NCI-H1930 (cell line): ENCODE measurements at regions not wholly inside any gene's neighbourhood (a gene's known extent, or its start where the extent isn't known, plus 50 kb on each side); places are given as distances from the start of the nearest gene placed in this dataset.

ENCODE experiments used
- DNase-seq, 2 experiments: peaks; one replicate each; lab custom pipeline; 2025; lab: John Stamatoyannopoulos, UW

DNA sequence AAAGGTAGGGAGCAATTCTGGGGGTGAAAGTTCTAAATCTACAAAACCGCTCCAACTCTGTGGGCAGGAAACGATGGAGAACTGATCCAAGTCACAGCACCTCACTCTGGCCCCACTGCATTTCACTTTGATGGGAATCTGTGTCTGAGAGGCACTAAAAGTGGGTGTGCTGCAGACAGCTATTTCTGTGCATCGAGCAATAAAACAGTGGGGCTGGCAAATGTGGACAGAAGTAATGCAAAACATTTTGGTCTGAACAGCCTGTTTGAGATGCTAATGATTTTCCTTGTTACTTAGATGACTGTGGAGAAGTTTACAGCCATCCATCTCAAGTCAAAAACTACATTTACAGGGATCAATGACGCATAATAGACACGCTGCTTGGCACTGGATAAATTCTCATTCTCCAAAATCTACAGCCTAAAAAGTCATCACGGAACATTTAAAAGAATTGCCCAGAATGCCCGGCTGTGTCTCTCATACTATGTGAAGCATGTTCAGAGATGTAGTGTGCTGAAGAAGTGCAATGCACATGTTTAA lies 1671.6 kb upstream of the TENM3 start:
- no peak for DNase-seq

DNA sequence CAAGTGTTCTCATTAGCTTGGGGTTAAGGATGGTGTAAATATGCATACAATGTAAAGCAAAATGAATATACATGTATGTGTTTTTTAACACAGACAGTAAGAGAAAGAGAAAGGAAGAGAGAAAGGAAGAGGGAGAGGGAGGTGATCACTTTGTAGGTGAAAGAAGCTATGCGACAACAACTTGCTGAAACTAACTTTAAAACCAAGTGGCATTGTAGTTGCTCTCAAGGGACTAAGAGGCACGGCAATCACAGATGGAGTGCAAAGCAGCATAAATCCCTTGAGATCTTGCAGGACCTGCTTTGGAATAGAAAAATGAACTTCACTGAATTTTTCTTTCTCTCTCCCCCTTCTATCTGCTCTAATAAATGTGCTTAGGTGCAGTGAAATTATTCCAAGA lies 1665.0 kb upstream of the TENM3 start:
- DNase-seq = no peak

GRCh38 chr4:180581061-180581460 lies 1662.1 kb upstream of the TENM3 start:
- peak in 1 of 2 experiments; percentile 40 for DNase-seq

- DNase-seq = no peak
Observed at GRCh38 chr4:180587379-180587778, 1655.8 kb upstream of the TENM3 start.

DNA sequence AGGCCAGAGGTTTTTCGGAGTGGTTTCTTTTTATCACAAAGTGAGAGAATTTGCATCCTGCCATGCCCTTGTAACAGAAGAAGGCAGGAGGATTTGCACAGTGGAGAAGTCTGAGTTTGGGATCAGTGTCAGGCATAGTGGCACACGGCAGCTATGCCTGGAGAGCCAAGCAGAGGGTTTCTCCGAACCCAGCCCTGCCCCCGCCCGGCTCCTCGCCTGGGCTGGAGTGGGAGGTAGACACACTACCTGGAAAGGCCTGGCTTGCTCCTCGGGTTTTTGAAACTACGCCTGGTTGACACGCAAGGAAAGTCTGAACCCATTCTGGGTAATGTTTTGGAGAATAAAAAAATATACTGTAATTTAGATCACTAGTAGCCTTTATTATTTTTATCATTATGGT lies 1653.6 kb upstream of the TENM3 start:
- no peak for DNase-seq

DNA sequence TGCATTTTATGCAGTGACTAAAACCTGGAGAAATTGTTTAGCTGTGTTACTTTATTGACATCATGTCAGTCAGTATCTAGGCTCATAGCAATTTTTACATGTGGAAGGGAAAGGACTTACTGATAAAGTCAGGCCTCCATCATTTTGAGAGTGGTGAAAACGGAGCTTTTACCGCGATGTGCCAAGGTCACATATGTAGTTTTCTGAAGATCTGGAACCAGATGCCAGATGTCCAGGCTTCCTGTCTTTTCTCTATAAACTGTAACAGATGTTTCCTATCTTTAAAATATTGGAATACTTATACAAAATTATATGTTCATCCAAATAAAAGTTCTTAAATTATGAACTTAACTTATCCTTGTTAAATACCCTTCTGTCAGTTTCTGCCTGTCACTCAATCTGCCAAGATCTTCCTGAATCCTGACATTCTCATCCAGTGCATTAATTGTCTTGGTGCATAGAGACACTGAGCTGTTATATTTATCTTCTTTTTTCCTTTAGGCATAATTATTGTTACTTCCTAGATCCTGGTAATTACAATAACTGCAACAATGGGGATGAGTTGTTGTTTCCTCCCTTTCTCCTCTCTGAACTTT lies 1646.2 kb upstream of the TENM3 start:
- no peak for DNase-seq

DNA sequence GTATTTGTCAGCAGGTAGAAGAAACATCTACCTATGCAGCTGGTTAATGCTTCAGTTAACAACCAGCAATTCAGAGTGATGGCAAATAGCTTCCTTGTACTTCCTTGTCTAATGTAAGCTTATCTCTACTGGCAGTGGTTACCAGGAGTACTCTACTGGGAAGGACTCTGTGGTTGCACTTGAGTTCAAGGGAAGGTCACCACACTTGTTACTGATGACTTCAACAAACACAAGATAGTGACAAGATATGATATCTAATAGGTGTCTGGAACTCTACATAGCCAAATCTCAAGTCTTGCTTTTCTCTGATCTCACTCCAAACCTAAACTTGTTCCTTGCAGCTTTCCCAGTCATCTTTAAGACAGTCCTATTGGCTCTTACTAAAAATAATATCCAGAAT lies 1644.9 kb upstream of the TENM3 start:
- no peak for DNase-seq

DNA sequence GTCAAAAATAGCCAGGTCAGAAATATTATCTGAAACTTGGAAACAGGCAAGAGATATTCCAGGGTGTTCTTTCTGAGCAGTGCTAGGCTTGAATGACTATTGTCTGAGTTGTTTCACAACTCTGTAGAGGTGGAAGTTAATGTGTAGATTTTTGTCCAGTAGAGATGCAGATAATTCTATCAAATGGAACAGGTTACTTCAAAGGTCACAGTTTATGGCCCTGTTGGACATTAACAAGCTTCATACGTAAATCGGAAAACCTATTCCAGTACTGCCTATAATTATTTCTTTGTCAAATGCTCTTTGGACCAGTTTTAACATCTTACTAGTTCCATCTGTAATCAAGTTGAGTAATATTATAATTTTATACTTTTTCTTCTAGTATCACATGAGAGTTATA lies 1639.4 kb upstream of the TENM3 start:
- DNase-seq = no peak

DNA sequence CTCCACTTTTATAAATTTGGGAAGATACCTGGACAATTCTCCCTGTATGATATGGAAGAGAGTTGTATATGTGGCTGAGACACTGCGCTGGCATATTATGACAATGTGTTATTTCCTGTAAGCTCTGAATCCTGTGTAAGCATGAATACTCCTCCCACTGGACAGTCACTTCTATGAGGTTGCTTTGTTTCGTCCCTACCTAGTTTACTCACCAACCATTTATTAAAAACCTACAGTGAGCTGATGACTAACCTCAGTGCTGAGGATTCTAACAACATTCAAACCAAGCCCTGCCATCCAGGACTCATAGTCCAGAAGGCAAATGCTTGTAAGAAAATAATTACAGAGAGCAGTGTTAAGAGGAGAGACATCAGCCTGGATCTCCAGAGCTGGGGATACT lies 1632.9 kb upstream of the TENM3 start:
- no peak for DNase-seq

DNA sequence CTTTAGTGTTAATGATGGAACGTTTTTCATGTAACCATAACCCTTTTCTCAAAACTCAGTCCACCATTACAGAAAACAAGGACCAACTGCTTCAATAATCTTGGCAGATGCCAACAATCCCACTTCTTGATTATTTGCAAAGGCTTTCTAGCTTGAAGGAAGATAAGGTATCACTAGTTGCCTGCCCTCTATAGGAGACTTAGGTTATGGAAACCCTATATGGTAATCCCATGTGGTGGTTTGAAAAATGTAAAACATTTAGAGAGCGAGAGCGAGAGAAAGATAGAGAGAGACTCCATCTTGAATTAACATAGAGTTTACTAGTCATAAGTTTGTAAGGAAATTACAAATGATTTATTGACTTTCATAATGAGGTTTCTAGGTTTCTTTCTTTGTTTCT lies 1627.5 kb upstream of the TENM3 start:
- no peak for DNase-seq

- DNase-seq = no peak
Observed at GRCh38 chr4:180617196-180617595, 1626.0 kb upstream of the TENM3 start.

DNA sequence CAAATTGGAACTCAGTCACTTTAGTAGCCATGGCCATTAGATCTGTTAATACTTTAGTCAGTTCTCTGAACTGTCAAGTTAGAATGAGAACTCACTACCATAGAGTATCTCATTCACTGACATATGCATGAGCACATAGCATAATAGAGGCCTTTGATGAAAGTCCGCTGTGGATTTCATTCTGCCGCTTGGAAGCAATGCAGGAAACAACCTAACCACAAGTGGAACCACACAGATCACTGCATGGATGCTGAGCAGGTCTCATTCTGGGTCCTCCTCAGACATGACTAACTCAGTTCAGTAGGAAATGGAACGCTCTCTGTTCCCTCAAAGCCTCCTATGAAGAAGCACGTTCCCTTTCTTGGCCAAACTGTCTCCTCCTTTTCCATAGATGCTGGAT lies 1624.8 kb upstream of the TENM3 start:
- no peak for DNase-seq

- DNase-seq = no peak
Observed at GRCh38 chr4:180619440-180619839, 1623.8 kb upstream of the TENM3 start.

DNA sequence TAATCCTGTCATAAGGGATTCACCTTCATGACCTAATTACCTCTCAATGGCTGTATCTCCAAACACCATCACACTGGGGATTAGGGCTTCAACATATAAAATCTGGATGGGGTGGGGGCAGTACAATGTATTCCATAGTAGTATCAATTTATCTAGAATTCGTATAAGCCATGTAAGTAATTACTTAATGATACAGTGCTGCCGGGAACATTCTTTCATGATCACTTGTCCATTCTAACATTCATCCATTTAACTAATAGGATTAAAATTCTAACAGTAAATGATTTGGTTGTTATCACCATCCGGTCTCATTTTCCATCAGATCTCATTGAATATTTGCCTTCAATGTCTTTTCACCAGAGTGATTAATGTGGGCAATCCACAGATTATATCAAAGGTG lies 1620.9 kb upstream of the TENM3 start:
- DNase-seq = no peak

GRCh38 chr4:180625653-180626052 lies 1617.5 kb upstream of the TENM3 start:
- no peak for DNase-seq

DNA sequence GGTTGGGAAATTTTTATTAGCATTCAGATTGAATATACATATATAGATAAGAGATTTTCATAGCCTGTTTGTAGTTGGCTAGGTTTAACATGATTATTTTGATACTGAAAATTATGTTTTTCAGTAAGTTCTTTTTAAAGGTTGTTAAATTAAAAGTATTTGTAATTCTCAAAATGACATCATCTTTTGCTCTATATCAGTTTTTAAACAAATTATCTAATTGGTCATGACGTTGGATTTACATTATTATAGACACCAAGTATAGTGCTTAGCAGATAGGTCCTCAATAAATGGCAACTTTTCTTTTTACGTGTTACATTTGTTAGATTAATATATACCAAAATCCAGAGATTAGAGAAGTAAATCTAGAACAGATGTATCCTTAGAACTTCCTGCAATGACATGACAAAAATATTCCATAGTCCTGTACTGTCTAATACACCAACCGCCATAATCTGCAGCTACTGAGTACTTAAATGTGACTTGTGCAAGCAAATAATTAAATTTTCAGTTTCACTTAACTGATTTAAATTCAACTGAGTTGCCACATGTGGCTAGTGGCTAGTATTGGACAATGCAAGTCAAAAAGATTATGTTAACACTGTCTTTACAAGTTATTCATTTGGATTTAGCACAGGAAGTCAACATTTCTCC lies 1613.1 kb upstream of the TENM3 start:
- no peak for DNase-seq

DNA sequence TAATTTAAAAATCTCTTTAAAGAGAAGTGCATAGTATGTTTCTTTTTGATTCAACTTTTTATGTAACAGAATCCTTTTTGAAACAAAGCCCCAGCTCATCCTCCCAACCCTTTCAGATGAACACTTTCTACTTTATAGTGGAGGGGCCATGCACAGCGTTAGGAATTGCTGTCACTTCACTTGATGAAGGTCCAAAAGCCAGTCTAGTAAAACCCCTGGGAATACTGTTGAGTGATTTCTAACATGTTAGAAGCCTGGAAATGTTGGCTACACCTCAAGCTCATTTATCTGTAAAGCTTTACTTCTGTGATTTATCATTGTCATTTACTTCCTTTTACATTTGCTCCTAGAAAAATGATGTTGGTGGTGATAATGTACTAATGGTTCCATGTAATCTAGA lies 1608.9 kb upstream of the TENM3 start:
- DNase-seq = no peak

DNA sequence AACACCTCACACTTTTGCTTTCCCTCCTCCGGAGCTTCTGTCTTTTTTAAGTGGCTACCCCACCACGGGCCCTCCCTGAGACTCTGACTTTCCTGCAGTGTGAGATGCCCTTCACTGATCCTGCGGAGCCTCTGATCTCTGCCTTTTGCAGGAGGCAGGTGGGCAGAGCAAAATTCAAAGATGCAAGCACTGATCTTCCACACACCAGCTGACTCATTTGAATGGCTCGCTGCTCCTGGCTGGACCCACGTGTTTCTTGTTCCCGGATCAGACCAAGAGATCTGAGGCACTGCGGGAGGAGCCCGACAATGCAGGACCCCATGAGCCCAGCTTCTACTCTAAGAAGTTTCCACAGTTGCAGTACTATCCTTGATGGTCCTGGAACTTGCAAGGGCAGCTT lies 1607.9 kb upstream of the TENM3 start:
- no peak for DNase-seq

GRCh38 chr4:180636696-180637404 lies 1606.4 kb upstream of the TENM3 start:
- no peak for DNase-seq

GRCh38 chr4:180637616-180638015 lies 1605.6 kb upstream of the TENM3 start:
- DNase-seq = no peak

DNA sequence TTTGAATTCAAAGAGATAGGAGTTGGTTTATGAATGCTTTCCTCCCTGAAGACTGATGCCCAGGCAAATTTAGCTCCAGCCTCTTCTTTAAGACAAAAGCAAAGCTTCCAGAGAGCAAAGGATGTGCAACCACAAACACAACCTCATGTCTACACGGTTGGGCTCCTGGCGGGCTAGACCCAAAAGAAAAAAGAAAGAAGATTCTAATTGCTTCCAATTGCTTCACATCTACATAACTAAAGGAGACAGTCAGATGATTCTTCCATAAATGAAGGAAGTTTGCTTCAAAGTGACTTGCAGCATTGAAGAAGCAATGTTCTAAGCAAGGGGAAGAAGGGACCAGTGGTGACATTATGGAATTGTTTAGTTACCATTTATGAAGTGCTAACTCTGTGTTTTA lies 1603.0 kb upstream of the TENM3 start:
- no peak for DNase-seq

DNA sequence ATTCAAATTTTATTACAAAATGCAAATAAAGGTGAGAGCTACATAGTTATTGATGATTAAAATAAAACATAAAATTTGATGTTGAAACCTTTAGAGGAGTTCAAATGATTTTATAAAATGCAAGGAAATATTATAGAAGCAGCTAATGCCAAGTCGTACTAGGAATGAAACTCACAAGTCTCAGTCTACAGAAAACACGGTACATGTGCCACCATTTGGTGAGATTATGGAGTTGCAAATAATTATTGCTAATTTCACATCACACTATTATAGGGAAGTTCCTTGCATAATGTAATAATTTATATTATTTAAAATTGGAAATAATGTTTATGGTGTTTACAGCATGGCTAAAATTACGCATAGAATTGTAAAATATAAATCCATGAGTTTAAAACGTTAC lies 1601.7 kb upstream of the TENM3 start:
- no peak for DNase-seq

- DNase-seq = no peak
Observed at GRCh38 chr4:180642732-180643131, 1600.5 kb upstream of the TENM3 start.
